Endothelial cell of hepatic sinusoid (primary cell): ENCODE measurements at regions not wholly inside any gene's neighbourhood (a gene's known extent, or its start where the extent isn't known, plus 50 kb on each side); places are given as distances from the start of the nearest gene placed in this dataset.

Source experiments
- in situ Hi-C: cut with HindIII; loops from 2 replicates; pipeline ENCODE4 v1.10.0; 2017; ENCODE audit warnings: low sequenced_read_pairs

DNA sequence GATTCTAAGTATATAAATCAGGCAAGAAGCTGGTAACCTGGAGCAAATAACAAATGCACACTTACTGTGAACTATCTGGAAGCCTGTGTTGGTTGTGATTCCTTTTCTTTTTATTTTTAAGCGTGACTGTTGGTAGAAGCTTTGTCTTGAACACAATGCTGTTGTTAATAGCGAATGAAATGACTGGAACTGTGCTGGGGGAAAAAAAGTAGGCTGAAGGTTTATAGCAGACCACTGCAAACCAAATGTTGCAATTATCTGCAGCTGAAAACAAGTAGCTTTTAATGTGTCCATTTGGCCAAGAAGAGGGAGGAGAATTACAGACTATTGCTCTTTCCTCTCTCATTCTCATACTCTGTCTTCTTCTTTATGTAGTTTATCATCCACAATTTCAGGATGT is 184.5 kb upstream of the DNAJC19 start:
- in situ Hi-C loops: no loop called here

DNA sequence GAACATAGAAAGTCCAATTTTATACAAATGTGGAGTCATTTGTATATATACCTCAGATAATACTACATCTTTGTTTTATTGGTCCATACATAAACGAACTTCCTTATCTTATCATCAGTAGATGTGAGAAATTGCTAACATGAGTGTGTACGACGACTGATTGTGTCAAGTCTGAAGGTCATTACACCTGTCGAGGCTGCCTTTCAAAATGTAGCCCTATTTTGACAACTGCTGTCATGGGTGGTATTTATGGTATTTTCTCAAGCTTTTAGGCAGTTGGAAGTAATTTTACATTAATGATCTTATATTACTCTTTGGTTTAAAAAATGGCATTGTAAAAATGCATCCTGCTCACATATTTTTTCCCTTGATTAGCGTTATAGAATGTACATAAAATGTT is 183.7 kb upstream of the DNAJC19 start:
- in situ Hi-C loops: no loop called here

DNA sequence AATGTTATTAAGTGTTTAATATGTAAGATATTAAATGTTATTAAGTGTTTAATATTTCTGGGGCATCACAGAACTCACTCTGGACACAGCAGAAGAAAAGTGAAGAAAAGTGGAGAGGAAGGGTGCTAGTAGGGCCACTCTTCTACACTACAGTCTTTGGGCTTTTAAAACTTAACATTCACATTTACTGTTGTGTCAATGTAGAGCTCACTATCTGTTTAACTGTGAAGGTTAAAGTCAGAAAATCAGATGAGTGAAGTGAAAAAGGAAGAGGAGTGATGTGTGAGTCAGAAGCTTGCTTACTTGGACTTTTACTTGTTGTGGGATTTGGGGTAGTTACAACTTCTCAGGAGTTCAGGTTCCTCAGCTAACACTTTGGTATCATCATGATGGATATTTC is 145.3 kb upstream of the DNAJC19 start:
- in situ Hi-C loops: no loop called here

DNA sequence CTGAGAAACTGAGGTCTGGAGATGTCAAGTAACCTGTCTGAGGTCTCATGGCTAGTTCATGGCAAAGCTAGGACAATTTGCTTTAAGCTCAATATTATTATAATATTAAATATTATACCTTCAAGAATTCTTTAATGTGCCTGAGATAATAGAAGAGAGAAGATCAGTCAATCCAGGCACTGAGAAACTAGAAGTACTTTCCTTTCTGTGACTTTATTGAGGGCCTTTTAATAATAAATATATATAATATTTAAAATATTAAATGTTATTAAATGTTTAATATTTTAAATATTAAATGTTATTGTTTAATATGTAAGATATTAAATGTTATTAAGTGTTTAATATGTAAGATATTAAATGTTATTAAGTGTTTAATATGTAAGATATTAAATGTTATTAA is 144.3 kb upstream of the DNAJC19 start:
- in situ Hi-C loops: no loop called here

DNA sequence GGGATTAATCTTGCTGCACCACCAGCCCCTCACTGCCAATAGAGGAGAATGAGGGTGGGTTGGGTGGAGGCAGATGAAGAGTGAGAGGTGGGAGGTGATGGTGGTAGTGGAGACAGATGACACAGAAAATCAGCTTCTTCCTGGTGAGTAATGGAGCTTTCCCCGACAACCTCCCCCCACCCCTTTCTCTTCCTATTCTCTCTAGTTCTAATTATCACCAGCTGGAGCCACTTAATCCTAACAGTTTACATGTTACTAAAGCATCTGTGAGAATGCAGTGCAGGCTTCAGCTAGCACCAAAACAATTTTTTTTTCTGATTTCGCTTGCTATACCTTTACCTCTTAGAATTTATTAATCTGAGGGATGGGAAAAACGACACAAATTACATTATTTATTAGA is 116.1 kb upstream of the DNAJC19 start:
- in situ Hi-C loops: no loop called here

DNA sequence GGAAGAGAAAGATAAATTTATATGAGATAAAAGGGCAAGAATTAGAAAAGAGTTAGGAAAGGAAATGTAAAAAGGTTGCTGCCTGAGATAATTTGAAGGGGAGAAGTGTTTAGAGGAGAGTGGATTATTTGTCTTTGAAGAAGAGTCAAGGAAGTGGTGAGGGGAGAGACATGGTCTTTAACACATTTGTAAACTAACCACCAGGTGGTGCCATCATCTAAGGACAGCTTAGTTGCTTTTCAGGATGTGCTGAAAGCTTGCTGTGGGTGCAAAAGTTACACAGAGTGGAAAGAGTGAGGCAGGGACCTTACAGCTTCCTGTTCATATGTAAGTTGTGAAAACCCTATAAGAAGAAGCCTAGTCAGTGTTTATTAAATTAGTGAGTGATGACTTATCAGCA is 114.1 kb upstream of the DNAJC19 start:
- in situ Hi-C loops: no loop called here

DNA sequence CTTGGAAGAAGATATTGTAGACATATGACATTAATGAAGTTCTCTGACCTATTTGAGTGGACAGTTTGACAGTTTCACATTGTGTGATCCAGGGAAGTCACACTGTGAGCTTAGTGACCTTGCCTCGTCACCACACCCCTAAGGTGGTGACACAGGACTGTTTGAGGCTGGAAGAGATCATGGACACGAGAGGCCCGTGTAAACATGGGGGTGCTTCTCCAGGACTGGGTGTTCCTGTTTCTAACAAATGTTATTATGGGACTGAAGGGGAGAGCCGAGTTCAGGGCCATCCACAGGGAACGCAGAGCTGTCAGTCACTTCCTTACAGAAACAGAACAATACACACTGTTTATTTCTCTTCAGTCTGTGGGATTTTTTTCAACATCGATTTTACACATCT is 96.5 kb upstream of the DNAJC19 start:
- in situ Hi-C loops: no loop called here

DNA sequence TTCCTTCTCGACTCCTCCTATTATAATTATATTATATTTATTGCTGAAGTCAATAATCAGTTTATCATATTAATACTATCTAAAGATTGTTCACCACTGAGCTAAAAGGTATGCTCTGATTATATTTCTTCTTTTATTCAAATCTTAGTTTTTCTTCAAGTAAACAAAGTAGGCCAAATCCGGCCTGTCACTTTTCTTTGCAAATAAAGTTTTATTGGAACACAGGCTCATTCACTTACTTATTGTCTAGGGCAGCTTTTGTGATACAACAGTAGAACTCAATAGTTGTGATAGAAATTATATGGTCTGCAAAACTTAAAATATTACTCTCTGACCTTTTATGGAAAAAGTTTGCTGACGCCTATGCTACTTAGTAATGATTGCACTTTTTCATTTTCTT is 92.4 kb upstream of the DNAJC19 start:
- in situ Hi-C loops: no loop called here

DNA sequence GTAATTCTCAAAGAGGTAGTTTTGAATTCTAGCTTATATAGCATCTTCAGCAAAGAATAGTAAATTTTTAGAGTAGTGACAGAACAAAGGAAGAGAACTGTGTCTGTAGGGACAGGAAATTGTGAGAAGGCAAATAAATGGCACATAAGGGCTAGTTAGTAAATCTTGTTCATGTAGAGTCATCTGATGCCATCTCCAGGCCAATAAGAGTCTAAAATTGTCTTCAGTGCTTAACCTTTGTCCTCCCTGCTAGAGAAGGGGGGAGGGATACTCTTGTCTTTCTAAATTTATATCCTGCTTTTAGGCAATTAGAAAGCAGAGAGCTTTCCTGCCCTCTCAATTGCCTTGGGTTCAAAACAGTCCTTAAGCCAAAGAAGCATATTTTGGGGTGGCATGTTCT is 87.0 kb upstream of the DNAJC19 start:
- in situ Hi-C loops: no loop called here

DNA sequence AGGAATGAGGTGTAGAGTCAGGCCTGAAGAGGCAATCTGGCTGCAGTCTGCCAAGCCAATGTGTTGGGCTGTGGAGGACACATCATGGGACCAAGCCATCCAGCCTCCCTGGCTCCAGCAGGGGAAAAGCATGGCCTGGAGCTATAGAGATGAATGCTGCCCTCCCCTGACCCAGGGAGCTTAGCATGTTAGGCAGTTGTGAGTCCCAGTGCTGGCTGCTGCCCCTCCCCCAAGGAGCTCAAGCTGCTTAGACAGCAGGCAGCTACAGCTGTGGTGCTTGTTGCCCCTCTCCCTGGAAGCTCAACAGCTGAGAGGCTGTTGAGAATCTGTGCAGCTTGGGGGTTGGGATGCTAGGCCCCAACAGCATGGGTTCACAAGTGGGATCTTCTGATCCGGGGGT is 85.6 kb upstream of the DNAJC19 start:
- in situ Hi-C loops: no loop called here

DNA sequence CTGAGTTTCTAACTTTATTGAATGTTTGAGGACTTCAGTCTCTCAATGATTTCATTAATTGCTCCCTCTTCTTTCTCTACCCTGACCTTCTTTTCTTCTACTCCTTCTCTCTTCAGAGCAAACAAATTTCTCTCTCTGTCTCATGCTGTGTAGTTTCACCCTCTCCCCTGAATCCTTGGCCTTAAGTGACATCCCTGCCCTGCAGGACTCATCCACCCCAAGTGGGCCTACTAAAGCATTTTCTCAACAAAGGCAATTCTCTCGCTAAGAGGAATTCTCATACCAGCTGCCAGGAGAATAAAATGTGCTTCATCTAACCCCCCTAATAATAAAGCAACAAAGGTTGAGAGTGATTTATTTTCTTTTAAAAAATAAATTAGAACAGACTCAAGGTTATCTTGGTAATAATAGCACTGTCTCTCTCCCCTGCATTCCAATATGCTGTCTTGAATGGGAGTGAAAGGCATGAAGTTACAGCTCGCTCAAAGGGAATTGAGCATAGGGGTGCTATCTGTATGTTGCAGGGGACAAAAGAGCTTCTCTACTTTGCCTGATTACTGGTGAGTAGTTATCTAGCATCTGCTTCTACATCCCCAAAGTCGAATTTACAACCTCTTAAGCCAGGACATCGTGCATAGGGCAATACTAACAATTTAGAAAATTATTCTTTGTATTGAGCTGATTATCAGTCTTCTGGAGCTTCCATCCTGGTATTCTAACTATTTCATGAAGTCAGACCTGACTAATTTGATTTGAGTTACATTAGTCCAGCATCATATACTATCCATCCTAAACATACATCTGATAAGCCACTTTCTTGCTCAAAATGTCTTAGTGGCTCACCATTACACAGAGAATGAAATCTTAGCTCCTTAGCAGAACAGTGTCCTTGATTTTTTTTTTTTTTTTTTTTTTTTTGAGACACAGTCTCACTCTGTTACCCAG is 76.9 kb upstream of the DNAJC19 start:
- in situ Hi-C loops: no loop called here

DNA sequence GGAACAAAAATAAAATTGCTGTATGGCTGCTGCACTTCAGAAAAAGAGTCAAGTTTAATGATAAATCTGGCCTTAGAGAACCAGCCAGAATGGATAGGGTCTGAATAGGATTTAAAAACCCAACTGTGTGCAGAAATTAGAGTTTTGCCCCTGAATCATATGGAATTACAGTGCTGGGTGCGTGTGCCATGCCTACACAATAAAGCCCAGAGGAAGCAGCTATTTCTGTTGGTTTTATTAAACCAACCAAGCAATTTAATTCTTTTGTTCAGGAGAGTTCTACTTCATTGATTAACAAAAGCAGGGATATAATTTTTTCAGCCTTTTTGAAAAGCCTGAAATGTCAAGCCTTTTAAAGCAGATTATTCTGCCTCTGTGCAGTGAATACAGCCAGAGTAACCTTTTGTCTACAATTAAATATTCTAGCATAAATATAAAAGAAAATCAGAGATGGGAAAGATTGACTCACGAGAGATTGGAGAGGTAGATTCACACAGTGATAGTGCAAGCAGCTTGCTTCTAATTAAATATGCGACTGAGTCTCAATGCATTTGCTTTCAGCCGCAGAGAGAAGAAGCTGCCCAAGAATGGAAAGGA is 66.7 kb upstream of the DNAJC19 start:
- in situ Hi-C loops: no loop called here

DNA sequence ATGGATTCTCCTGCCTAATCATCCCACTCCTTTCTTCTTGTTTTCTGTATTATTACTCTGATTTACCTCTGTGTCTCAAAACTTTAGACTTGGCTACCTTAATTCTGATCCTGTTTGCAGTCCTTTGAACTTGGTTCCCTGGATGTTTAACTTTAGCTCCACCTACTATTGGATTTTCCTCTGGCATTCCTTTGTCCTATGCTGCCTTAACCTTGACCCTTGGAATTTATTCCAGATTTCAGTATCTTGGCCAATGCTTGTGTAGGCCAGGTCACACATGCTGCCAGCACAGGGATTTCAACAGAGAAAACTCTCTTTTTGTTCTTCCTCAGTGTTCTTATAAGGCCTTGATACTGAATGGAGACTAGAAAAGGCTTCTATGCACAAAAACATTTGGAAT is 65.0 kb upstream of the DNAJC19 start:
- in situ Hi-C loops: no loop called here

DNA sequence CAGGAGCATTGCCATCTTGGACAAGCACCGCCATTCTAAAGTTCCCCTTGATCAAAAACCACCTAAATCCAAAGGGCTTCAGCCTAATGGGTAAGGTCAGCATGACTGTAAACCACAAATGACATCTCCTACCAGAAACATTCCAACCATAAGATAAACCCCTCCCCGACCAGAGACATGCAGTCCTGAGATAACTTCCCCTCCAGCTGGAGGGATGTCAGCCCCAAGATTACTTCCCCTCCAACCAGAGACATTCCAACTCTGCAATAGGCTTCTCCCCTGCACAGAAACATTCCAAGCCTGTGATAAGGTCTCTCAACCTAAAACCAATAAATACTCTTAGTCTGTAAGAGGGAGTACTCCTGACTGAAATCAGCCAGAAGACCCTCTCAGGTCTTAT is 62.7 kb upstream of the DNAJC19 start:
- in situ Hi-C loops: no loop called here

DNA sequence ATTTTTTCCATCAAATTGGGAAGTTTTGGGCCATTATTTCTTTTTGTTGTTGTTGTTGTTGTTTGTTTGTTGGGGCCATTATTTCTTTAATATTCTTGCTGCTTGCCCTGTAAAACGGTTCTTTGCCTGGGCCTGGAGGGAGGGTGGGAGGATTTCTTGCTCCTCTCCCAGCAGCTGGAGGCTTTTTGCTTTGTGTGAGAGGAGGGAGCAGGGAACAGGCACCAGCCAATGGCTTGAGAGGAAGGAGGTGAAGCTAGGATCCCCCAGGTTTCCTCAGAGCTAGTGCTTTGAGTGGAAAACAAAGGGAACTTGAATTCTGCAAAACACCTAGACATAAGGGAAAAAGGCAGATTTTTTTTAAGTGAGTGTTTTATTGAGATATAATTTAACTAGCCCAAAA is 61.2 kb upstream of the DNAJC19 start:
- in situ Hi-C loops: no loop called here

DNA sequence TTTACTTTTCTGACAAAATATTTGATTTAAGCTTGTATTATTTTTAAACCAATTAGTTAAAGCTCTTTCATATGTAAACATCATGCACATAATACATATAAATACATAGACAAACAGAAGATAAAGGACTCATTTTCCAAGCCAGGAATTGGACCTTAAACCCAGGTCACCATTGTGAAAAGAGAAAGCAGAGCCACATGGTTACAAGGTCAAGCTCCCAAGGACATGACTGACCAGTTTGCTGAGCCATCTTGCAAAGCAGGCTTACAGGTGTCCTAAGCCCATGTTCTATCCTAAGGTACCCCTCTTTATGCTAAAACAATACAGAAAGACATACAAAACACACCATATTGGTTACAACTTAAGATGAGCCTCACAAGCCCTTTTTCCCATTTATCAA is 50.5 kb upstream of the DNAJC19 start:
- in situ Hi-C loops: no loop called here
